ENCODE measurements at regions not wholly inside any gene's neighbourhood (a gene's known extent, or its start where the extent isn't known, plus 50 kb on each side); places are given as distances from the start of the nearest gene placed in this dataset.
"Not testable (repeated sequence)": the region's sequence is repeated elsewhere in the genome, so short reads cannot be mapped to it uniquely, and the experiment has no call there.

GRCh38 chr2:154507186-154507585 lies 191.3 kb upstream of the KCNJ3 start:
- DNase-seq, result no peak

GRCh38 chr2:154518872-154519271 lies 179.6 kb upstream of the KCNJ3 start:
- no peak for DNase-seq

DNA sequence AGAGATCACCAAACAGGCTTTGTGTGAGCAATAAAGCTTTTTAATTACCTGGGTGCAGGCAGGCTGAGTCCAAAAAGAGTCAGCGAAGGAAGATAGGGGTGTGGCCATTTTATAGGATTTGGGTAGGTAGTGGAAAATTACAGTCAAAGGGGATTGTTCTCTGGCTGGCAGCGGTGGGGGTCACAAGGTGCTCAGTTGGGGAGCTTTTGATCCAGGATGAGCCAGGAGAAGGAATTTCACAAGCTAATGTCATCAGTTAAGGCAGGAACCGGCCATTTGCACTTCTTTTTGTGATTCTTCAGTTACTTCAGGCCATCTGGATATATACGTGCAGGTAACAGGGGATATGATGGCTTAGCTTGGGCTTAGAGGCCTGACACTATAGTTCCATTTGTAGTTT lies 177.5 kb upstream of the KCNJ3 start:
- DNase-seq, result not testable (repeated sequence)

DNA sequence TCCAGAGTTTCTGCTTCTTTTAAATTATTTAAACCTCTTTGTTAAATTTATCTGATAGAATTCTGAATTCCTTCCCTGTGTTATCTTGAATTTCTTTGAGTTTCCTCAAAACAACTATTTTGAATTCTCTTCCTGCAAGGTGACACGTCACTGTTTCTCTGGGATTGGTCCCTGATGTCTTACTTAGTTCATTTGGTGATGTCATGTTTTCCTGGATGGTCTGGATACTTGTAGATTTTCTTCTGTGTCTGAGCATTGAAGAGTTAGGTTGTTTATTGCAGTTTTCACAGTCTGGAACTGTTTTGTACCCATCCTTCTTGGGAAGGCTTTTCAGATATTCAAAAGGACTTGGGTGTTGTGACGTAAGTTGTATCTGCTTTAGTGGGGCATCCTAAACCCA lies 172.3 kb upstream of the KCNJ3 start:
- no peak for DNase-seq

- DNase-seq, result no peak
Observed at GRCh38 chr2:154527962-154528361, 170.5 kb upstream of the KCNJ3 start.

DNA sequence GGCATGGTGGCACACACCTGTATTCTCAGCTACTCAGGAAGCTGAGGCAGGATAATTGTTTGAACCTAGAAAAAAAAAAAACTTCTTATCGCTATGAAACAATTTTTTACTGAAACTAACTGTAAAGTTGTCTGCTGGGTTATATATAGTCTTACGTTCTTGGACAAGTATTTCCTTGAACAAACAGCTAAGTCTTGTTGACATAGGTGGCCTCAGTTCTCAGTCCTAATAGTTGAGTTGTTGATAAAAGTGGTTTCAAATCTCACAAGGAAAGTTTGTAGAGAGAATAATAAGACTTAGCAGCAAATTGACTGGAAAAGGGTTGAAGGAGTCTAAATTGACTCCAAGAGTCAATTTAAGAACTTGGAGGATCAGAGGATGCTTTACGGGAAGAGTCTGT lies 166.5 kb upstream of the KCNJ3 start:
- no peak for DNase-seq

DNA sequence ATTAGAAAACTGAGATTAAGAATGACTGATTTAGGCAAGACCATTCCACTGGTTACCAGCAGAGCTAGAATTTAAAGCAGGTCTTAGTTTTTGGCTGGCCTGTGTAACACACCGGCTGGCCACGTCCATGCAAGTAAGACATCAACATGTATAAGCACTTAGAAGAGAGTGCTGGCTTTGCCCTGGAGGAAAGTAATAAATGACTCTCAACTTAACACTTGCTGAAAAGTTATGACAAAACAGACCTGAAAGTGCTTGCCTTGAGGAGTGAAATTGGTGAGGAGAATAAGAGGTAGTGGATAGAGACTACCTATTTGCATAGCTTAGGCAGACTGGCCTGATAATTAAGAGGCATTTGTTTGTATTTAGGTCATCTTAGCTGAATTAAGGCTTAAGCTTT lies 165.7 kb upstream of the KCNJ3 start:
- DNase-seq, result no peak

GRCh38 chr2:154533300-154533940 lies 165.1 kb upstream of the KCNJ3 start:
- DNase-seq, result no peak

- no peak for DNase-seq
Observed at GRCh38 chr2:154537024-154537423, 161.5 kb upstream of the KCNJ3 start.

DNA sequence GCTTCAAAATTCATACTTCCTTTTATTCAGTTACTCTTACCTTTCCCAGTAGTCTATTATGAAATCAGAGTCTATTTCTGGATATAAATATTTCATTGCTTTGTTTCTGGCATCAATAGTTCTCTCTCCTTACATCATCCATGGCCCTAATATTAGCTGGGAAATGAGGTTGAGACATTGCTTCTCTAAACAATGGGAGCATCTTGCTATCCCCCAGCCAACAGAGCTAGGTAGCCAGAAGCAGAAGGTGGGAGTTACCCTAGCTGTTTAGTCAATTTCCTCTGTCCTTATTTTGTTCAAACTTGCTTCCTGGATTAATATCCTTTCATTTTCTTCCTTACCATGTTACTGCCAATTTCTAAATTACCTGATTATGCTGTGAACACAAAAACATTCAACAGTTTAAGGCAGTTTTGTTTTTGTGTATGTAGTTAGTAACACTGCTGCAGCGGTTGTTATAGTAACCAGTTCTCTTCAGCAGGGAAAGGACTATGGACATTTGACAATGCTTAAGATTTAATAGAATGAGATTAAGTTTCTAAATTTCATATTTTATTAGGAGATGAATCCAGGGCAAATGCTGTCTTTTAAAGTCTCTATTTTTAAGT lies 160.5 kb upstream of the KCNJ3 start:
- no peak for DNase-seq

- no peak for DNase-seq
Observed at GRCh38 chr2:154546341-154546740, 152.2 kb upstream of the KCNJ3 start.

DNA sequence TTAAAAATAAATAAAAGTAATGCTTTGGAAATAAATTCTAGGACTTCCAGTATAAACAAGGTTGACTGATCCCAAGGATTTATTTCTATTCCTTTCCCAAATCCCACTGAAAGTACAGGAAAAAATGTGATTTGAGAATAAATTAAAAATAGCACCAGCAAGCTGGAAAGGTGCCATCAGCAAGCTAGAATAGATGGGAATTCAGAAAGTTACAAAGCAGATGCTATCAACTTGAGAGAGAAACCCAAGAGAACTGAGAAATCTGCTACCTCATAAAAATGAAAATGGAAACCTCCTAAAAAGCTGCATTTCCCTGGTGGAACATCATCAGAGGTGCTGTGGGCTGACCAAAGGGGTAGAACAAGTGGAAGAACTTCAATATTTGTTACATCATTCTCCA lies 148.6 kb upstream of the KCNJ3 start:
- no peak for DNase-seq

- no peak for DNase-seq
Observed at GRCh38 chr2:154551649-154552048, 146.8 kb upstream of the KCNJ3 start.

DNA sequence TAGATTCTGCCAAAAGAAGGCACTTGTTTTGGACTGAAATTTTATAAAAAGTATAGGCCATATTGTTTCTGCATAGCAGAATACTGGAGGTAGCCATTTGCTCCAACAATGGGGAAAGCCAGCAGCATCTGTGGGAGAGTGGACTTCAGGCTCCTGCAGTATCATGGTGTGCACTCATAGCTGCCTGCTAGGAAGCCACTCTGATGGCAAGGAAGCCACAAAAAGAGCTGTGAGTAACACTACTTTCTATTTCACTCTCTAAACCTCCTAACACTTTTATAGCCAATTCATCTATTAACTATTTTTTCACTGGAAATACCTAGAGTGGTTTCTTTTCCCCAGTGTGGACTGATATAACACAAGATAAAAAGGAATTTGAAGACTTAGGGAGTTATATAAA lies 144.4 kb upstream of the KCNJ3 start:
- no peak for DNase-seq

DNA sequence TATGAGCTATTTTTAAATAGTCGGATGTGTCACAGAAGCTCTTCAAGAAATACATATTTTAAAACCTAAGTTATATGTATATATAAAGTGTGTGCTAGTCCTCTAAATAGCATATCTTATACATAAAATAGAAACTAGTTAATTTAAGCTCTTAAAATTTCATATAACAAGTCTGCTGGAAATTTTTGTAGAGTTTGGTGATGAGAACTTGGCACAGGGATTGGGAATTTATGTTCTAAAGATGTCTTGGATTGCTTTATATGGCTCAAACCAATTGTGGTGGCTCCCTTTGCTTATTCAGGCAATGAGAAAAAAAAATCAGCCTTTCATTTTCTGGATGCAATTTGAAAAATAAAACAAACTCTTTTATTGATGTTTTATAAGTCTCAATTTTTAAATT lies 142.8 kb upstream of the KCNJ3 start:
- no peak for DNase-seq

GRCh38 chr2:154556146-154556545 lies 142.3 kb upstream of the KCNJ3 start:
- DNase-seq, result no peak

DNA sequence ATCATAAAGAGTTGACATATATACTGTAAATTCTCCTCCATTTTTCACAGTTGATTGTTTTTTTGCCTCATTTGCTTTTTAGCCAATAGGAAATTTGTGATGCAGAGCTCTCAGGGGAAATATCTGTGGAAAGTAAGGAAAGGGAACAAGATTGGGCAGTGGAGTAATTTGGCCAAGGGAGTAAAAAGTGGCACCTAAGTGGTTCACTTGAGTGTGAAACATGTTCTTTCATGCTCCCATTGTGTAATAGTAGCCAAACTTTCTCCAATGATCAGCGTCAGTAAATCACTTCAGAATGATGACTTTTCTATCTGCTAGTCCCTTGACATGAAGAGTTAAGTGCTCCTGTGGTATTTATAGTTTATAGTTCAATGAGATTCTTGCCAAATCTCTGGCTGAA lies 141.9 kb upstream of the KCNJ3 start:
- DNase-seq, result no peak

- no peak for DNase-seq
Observed at GRCh38 chr2:154557906-154558305, 140.6 kb upstream of the KCNJ3 start.

DNA sequence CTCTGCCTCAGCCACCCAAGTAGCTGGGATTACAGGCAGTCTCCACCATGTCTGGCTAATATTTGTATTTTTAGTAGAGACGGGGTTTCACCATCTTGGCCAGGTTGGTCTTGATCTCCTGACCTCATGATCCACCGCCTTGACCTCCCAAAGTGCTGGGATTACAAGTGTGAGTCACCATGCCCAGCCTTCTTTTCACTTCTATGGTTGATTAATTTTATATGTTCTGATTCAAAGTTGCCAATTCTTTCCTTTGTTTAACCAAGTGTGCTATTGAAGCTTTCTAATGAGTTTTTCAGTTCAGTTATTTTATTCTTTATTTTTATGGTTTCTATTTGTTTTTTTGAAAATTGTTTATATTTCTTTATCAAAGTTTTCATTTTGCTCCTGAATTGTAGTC lies 133.1 kb upstream of the KCNJ3 start:
- no peak for DNase-seq

DNA sequence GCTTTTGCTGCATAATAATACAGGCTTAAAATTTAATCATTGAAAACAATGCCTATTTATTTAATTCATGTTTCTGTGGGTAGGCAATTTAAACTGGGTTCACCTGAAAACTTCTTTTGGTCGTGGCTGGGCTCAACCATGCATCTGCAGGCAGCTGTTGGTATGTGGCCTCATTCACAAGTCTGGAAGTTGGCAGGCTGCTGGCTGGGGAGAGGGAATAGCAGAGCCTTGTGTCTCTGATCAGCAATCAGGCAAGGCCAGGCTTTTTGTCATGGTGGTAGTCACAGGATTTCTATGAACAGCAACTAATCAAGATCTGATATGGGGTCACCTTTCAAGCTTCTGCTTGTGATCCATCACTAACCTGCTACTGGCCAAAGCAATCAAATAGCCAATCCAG lies 130.1 kb upstream of the KCNJ3 start:
- DNase-seq, result no peak

GRCh38 chr2:154570501-154570900 lies 128.0 kb upstream of the KCNJ3 start:
- DNase-seq, result no peak

DNA sequence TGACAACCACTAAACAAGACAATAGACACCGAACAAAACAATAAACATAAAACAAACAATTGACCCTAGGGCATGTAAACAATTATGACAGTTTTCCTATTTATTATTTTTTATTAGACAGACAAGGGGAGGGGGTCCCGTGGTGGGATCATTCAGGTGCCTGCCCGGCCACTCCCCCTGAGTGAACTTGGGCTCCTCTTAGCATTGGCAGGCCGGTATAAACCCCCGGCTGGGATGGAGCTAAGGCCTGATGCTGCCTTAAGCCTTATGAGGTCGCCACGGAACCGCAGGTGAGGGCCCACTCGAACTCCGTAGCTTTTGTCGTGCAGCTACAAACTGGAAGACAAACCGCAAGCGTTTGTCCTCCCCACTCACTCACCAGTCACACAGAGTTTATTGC lies 121.8 kb upstream of the KCNJ3 start:
- DNase-seq, result not testable (repeated sequence)

DNA sequence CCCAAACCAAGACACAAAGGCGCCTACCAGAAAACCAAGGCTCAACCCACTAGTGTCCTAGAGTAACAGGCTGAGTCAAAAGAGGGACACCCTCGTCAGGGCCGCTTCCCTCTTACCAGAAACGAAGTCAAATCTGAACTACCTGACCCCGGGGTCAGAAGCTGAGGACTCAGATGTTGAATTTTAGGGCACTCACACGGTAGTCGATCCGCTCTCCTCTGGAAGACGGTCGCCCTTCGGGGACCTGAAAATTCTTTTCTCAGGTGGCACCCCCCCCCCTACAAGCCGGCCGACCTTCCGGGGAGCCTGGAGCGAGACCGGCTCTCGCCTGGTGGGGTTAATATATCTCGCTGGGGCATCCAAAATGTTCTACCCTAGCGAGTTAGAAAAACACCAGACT lies 121.1 kb upstream of the KCNJ3 start:
- DNase-seq, result no peak

DNA sequence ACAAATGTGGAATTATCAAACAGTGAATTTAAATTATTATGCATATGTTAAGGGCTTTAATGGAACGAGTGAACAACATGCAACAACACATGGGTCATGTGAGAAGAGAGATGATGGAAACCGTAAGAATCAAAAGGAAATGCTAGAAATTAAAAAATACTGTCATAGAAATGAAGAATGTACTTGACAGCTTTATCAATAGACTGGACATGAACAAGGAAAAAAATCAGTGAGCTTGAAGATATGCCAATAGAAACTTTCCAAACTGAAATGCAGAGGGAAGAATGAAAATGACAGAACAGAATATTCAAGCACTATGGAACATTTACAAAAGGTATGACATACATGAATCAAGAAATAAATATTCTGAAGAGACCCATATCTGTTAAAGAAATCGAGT lies 117.7 kb upstream of the KCNJ3 start:
- no peak for DNase-seq

GRCh38 chr2:154582694-154583093 lies 115.8 kb upstream of the KCNJ3 start:
- not testable (repeated sequence) for DNase-seq
